IPS DF 4.7 (cell line): ENCODE measurements at regions not wholly inside any gene's neighbourhood (a gene's known extent, or its start where the extent isn't known, plus 50 kb on each side); places are given as distances from the start of the nearest gene placed in this dataset.

Source experiments
- DNase-seq: peaks from one replicate; pipeline ENCODE4 v3.0.0-alpha.2; 2013; ENCODE audit warnings: low spot score; ENCODE audit errors: extremely low read depth

DNA sequence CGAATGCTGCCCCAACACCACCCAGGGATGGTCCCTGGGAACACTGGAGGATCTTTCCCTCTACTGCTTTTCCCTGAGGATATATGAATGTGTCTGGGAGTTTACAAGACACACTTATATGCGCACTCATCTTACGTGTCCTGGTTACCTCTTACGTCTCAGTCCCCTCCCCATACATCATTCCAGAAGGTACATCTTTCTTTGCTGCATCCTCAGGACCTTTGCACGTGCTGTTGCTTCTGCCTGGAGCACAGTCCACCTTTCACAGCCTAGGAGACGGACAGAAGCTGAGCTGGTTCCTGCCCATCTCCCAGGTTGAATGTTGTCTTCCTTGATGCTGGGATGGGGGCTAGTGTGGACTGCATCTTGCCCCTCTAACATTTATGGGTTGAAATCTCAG, 153.0 kb upstream of the FOXF1 start:
- no peak for DNase-seq

DNA sequence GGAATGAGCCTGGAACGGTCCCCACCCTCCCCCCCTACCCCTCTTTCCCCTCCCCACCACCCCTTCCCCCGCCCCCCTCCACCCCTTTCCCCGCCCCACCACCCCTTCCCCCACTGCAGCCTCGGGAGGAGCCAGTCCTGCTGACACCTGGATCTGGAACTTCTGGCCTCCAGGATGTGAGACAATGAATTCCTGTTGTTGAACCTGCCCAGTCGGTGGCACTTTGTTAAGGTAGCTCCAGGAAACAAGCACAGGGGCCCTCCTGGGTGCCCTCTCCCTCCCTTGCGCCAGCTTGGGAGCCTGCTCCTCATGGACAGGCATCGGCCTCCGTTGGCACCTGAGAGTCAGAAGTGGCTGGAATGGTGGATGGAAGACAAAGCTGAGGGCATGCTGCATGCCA, 152.4 kb upstream of the FOXF1 start:
- no peak for DNase-seq

DNA sequence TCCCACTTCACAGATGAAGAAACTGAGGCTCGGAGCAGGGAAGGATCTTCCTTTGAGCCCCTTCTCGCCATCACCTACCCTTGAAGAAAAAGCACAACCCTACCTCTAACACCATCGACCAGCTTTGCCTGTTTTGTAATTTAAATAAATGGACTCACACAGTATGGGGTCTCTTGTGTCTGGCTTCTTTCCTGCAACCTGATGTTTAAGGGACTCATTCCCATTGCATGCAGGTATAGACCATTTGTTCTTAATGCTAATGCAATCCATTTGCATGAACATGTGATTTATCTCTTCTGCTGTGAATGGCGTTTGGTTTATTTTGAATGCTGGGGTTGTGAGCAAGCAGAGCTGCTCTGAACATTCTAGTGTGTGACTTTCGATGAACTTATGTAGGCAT, 150.8 kb upstream of the FOXF1 start:
- DNase-seq, result no peak

DNA sequence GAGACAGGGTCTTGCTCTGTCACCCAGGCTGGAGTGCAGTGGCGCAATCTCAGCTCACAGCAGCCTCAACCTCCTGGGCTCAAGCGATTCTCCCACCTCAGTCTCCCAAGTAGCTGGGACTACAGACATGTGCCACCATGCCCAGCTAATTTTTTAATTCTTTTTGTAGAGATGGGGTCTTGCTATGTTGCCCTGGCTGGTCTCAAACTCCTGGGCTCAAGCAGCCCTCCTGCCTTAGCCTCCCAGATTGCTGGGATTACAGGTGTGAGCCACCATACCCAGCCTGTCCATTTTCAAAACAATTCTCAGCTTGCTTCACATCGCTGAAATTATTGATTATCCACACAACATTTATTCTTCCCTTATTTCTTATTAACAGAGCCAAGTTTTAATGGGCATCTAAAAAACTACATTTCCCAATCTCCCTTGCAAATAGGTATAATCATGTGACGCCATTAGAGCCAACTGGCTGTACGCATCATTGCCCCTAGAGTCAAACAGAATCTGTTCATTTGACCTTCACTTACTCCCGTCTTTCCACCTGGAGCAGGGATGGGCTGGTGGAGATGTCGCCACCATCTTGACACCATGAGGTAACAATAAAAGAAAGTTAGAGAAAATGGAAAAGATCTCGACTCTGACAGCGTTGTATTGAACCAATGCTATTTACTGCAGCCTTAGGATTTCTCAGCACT, 148.0 kb upstream of the FOXF1 start:
- DNase-seq, result no peak

DNA sequence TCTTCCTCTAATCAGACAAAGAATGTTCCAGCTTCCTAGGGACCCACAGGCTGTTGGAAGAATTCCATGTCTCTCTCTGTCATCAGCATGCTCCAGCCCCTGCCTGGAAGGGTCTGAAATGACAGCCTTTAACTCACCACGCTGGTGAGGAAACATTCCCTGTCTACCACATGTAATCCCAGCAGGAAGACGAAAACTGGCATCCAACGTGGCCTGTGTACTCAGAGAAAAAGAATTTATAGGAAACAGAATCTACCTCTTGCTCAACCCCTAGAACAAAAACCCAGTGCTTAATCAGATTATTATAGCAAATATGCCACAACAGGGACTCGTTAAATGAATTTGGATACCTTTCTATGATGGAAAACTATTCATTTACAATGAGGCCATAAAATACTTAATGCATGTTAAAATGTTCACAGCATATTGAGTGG, 147.3 kb upstream of the FOXF1 start:
- no peak for DNase-seq

DNA sequence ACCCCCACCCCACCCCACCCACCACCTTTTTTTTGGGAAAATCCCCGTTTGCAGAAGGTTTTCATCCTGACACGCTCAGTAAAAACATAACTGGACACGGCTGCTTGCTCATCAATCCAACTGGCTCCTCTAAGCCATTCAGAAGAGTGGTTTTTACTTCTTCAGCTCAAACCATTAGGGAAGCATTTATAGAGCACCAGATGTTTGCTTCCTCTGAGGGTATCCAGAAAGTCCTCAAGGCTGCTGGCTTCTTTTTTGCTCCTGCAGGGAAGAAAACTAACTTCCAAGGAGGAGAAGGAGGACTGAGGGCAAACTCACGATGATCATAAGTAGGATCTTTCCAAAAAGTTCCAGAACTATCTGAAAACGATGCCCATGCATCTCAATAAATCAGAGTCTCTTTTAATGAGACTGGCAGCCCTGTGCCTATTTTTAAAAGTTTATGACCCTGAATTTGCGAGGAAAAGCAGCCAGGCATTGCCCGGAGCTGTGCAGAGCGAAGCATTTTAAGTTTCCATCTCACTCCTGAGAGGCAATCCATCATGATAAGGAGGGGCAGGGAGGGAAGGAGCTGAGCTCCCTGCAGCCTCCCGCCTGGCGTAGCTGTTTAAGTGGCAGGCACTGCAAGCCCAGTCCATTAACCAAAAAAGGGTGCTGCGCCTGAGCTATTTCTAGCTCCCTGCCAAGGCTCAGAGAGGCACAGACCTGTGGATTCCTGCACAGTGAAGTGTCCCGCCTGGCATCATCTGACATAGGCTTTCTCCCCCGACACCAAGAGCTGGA, 146.3 kb upstream of the FOXF1 start:
- DNase-seq, result no peak

DNA sequence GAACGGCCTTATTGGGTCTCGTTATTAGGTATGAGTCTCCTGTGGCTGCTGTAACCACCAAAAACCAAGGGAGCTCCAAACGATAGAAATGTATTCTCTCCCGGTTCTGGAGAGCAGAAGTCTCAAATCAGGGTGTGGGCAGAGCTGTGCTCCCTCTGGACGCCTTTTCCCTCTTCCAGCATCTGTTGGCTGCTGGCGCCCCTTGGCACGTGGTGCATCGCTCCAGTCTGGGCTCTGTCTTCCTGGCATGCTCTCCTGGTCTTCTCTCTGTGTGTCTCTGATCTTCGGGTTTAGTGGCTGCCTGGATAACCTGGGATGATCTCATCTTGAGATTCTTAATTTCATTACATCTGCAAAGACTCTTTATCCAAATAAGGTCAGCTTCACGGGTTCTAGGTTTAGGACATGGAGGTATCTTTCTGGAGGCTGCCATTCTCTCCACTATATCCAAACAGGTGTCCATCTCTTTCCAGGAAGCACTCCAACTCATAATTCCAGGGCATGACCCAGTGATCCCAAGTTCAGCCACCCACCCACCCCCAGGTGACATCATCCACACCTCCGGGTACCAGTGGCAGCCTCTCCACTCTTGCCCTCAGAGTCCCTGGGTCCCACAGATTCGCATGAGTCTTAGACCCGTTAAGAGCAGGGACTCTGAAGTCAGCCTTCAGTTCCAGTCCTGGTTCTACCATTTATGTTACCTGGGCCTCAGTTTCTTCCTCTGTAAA, 145.5 kb upstream of the FOXF1 start:
- DNase-seq, result no peak

DNA sequence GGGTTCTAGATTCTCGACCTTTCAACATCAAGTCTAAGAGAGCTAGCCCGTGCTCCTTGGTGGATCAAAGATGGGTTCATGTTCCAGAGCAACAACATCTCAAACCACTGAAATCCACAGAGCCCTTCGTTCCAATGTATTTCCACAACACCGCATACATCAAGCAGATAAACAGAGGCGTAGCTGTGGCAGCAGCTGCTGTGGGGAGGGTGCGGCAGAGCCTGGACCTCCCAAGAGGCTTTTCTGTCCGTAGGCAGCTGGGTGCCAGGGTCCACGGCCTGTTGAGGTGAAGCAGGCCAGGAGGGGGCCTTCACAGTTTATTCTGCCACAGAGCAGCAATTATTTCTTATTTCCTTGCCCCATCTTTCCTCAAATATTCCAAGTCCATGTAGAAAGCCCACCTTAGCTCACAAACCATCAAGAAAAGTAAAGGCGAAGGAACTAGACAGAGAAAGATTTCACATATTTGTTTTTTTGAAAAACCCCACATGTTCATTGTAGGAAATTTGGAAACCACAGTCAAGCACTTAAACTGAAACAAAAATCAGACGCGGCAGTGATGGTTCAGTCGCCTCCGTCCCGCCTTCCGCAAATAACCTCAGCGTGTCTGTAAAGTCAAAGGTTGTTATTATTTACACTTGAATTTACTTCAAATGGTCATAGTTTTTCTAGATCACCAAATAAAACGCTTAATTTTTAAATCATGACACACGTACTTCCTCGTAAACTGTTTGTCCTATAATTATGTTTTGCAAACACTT, 144.6 kb upstream of the FOXF1 start:
- no peak for DNase-seq

DNA sequence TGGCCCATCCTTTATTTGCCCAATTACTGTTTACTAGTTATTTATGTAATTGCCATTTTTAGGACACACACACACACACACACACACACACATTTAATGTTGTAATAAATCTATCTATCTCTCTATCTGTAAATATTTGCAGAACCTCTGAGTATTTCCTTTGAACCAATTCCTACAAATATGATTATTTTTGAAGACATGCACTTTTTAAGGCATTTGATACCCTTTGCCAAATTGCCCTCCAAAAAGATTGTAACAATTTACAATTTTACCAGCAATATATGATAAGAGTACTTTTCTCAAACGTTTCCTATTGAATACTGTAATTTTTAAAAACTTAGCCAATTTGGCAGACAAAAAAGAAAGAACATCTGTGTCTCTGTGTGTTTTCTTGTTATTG, 143.8 kb upstream of the FOXF1 start:
- no peak for DNase-seq

DNA sequence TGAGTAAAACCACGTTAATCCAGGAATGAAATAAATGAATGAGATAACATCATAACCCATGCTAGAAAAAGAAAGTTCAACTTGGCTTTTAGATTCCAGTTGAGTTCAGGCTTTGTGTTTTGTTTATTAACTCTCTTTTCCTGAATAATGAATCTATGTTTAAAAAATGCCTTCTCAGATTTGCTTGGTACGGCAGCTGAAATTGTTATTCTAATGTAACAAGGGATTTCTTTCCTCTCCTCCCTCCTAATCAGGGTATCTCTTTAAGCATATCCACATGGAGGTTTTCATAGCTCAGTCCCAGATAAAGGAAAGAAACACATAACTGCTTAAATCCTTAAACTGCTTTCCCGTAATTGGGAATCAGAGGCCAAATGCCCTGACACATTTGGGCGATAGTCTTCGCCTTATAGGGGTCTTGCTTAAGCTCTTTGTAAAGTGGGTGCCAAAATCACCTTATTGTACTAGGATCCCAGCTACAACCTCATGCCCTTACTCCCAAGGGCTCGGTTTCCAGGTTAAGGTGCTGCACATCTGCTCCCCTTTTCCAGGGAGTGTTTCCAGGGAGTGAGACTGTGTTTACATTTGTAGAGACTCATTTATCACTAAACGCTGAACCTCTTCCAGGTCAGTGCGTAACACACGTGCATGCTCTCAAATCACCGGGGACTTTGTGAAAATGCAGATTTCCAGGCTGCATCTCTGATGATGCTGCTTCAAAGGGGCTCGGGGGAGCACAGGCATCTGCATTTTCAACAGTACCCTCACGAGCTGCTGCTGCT, 142.8 kb upstream of the FOXF1 start:
- no peak for DNase-seq

DNA sequence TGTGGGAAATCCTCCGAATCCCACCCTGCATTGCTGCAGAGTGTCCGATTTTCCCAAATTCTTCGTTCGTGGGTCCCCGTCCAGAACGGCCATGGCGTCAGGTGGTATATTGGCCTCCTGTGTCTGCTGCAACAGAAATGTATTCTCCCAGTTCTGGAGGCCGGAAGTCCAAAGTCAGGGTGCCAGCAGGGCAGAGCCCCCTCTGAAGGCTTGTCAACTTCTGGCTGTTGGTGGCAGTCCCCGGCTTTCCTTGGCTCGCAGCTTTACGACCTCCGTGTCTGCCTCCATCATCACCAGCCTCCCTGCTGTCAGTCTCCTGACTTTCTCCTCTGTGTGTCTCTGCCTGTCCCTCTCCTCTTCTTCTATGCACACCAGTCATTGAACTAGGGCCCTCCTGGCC, 142.1 kb upstream of the FOXF1 start:
- DNase-seq, result no peak

DNA sequence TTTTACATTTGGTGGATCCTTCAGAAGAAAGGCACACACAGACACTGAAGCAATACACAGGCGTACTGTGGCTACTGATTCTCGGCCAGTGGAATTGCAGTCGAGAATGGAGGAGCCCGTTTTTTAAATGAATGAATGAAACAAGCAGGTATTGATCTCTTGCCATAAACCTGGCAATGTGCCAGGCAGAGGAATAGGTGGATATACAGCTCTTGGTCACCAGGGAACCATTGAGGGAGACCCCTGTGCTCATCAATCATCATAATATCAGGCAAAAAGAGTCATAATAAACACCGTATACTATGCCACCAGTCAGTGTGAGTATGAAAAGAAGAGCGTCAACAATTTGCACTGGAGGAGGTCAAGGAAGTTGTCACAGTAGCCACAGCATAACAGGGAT, 140.3 kb upstream of the FOXF1 start:
- no peak for DNase-seq

DNA sequence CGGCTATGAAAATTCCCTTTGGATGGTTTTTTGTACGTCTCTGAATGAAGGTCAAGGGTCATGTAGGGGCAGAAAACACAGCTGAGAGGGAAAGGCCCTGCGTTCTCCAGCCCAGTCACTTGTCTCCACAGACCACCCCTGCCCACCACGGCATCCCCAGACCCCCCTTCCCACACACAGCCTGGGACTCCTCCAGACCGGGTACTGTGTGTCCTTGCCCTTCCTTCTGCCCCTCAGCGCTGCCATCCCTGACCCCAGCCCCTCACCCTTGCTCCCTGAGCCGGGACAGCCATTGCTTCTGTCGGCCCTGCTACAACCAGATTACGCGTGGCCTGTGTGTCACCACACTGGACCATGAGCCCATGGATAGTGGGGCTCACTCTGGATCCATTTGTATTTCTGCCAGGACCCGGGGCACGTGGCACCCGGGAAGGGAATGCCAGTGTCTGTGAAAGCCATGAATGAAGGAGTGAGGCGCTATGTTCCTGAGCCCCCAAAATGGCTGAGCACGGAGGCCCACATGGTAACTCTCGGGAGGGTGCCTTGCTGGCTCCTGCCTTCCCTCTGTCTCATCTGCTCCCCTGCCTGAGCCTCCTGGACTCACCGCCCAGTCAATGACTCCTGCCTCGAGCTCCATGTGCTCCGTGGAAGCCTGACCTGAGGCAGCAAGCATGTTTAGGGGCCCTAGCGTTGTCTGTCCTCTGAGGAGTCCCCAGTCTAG, 139.1 kb upstream of the FOXF1 start:
- no peak for DNase-seq

DNA sequence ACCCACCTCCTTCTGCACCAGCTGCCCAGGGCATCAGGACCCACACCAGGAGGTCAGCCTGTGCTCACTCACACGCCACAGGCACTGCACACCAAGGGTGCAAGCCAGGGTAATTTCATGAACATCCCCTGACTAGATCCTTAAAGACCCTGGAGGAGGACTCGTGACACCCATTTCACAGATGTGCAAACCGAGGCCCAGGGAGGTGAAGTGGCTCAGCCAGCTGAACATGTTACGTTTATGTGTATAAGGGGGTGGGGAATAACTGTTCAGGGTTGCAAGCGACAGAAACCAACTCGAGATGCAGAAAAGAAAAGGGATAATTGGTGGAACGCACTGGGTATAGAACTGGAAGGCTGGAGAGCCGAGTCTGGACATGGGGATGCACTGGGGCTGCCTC, 138.1 kb upstream of the FOXF1 start:
- no peak for DNase-seq

DNA sequence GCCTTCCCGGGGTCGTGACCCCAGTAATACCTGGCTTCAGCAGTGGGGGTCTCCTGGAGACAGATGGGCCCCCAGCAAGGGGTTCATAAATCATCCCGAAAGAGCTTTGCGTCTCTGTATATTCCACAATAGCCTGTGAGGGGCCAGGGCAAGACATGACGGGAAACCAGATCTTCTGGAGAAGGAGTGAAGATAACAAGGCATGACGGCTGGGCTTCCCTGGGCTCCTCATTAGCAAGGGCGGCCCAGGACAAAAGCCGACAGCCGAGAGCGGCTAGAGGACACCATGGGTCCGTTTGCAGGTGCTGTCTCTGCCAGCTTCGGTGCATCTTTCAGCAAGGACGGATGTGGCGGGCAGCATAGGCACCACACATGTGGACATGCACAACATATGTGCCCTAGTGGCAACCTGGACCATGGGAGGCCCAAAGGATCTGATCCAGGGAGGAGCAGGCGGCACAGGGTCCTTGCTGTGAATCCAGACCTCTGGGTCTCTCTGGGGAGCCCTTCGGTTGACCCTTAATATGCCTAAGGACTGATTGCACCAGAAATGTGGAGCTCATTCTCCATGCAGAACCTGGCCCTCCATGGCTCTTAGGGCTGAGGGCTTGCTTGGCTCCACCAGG, 136.9 kb upstream of the FOXF1 start:
- no peak for DNase-seq

DNA sequence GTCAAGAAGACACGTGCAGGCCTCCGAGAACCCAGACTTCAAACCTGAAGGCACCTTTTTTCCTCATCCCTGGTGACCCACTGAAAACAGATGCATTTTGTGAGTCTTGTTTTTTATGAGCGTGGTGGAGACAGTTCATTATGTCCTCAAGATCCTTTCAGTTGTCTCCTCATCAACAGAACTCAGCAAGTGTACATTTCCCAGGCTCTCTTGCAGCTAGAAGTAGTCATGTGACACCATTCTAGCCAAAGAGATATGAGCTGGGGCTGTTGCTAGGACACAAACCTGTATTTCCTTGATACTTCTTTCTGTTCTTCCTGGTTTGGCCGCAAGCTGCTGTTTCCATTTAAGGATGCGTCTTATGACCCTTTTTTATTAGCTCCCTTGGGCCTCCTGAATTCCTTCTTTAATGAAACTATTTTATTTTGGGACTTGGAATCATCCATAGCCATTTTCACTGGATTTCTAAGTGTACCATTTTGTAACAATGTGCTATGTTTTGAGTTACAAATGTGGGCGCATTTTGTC, 135.7 kb upstream of the FOXF1 start:
- DNase-seq, result no peak

DNA sequence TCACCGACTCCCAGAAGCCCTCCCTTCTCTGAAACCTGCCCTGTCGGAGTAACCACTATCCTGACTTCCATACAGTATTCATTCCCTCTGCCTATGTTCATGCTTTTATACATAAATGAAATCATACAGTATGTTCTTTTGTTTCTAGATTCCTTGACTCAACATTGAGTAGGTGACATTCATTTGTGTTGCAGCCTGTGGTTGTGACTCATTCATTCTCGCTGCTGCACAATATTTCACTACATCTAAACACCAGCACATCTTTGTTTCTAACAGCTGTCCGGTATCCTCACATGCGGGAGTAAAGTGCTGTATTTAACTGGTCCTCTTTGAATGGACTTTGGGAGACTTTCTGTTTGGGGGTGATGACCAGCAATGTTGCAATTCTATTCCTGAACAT, 135.0 kb upstream of the FOXF1 start:
- no peak for DNase-seq

DNA sequence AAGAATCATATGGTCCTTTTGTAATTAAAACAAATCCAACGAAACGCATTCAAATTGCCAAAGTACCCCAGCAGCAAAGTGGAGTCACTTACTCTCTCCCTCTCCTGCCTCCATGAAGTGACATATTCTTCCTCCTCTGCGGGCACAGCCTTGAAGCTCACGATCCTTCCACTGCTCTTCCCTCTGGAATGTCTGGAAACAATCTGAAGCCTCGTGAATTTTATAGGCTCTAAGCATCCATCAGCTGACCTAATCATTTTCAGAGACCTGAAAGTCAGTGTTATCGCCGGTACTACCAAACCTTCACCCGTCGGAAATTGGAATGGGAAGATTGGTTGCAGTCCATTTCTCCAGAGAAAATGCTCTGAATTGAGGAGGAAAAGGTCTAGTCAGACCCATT, 134.5 kb upstream of the FOXF1 start:
- no peak for DNase-seq

DNA sequence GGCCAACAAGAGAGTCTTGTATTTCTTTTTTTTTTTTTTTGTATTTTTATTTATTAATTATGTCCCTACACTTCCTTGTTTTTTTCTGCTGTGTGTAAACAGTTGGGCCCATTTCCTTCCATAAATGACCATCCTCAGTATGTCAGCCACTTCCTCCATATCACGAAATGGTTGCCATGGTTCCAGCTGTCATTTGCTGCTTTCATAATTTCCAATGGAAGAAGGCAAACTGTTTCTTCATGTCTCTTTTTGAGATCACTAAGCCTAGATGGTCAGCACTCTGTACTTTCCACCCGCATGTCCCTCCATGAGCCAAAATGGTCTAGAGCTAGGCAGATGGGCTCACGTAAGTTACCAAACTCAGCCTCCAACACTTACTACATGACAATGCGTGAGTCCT, 133.5 kb upstream of the FOXF1 start:
- DNase-seq, result no peak
